Adrenal gland (tissue), 9 donors: ENCODE measurements at regions not wholly inside any gene's neighbourhood (a gene's known extent, or its start where the extent isn't known, plus 50 kb on each side); places are given as distances from the start of the nearest gene placed in this dataset.
"Not testable (repeated sequence)": the region's sequence is repeated elsewhere in the genome, so short reads cannot be mapped to it uniquely, and the experiment has no call there.

ENCODE experiments used
- DNase-seq, 7 donors: peaks; one replicate each; pipeline ENCODE4 v3.0.0-alpha.2; 2019 to 2020
- H3K27ac ChIP-seq, 5 donors: fragments of 200-600 bp; sonication (generic) in 4 of 5; 1 replicate in 3 of 5; 2 replicates in 2 of 5; pipeline versions ENCODE4 v1.5.1 to v1.8.0; 2016 to 2020; ENCODE audit warnings: mild to moderate bottlenecking in 1 of 5
- H3K27me3 ChIP-seq: fragments of 200-600 bp; 2 replicates; pipeline ENCODE4 v1.8.0; 2021
- H3K36me3 ChIP-seq, 2 donors: fragments of 200-600 bp; replicated peaks in 1 of 2; 1 replicate in 1 of 2; 2 replicates in 1 of 2; pipeline versions ENCODE4 v1.5.1 to v1.8.0; 2018 to 2022
- H3K4me1 ChIP-seq, 2 donors: fragments of 200-600 bp; replicated peaks in 1 of 2; 1 replicate in 1 of 2; 2 replicates in 1 of 2; pipeline versions ENCODE4 v1.5.1 to v1.8.0; 2018 to 2021
- H3K4me3 ChIP-seq, 4 donors: fragments of 200-600 bp; sonication (generic) in 3 of 4; one replicate each; pipeline ENCODE4 v1.5.1; 2016 to 2018
- H3K9me3 ChIP-seq, 3 donors: fragments of 200-600 bp; sonication (generic) in 1 of 3; replicated peaks in 1 of 3; 1 replicate in 2 of 3; 2 replicates in 1 of 3; pipeline versions ENCODE4 v1.5.1 to v1.8.0; 2016 to 2021
- CTCF ChIP-seq, 6 experiments: fragments of 450-650 bp in 4 of 6; fragments of 200-600 bp in 2 of 6; sonication (generic) in 1 of 6; IDR thresholded peaks; 1 replicate in 5 of 6; 2 replicates in 1 of 6; pipeline versions ENCODE4 v1.5.1 to v1.8.0; 2016 to 2021; ENCODE audit warnings: antibody characterized with exemption in 6 of 6, mild to moderate bottlenecking in 2 of 6, moderate library complexity in 1 of 6
- POLR2A ChIP-seq, 2 donors: fragments of 450-650 bp; IDR thresholded peaks; one replicate each; pipeline ENCODE4 v1.6.1; 2017; ENCODE audit warnings: antibody characterized with exemption in 2 of 2, mild to moderate bottlenecking in 2 of 2, moderate library complexity in 1 of 2
- WGBS, 4 donors: extraction: QIAGEN DNeasy Blood & Tissue Kit in 2 of 4; methylation state at CpG; one replicate each; pipeline versions ENCODE4 v1.1.5 to v1.1.7; 2013 to 2017; 5-methylcytosine and 5-hydroxymethylcytosine counted together
- intact Hi-C, 2 donors: fragments of 100-400 bp; cut with DNase I; formaldehyde crosslinking; loops; one replicate each; pipeline versions ENCODE4 v1.14.1 to v1.15.0; 2022 to 2023
- donor health status: healthy with polysubstance abuse.
- donor health status: Bipolar disorder and iron deficiency.
- donor health status: DM: yes; HTN: yes; CAD: no.
- donor health status: DM: no; HTN: no; CAD: no.
- donor health status: DM: no; HTN: no; CAD: no.

- intact Hi-C loops, result no loop called here
- no peak for TF ChIP-seq POLR2A (IDR thresholded peaks at IDR 0.05)
- no peak for TF ChIP-seq CTCF (IDR thresholded peaks at IDR 0.05)
- WGBS, 4 donors, result 71 to 100% (median 84%) methylated on average over 1 of the region's 1 CpG
- no peak for DNase-seq
- no peaks in the 10 kb centered on the region for H3K4me1 ChIP-seq
- H3K9me3 ChIP-seq, result no peaks in the 10 kb centered on the region
- H3K27me3 ChIP-seq, result no peaks in the 10 kb centered on the region
- no peaks in the 10 kb centered on the region for H3K36me3 ChIP-seq
- no peak overlapping the region for H3K4me3 ChIP-seq
- H3K27ac ChIP-seq, result no peak overlapping the region
Measured at GRCh38 chr6:77094821-77095220, 368.5 kb downstream of the HTR1B start.

DNA sequence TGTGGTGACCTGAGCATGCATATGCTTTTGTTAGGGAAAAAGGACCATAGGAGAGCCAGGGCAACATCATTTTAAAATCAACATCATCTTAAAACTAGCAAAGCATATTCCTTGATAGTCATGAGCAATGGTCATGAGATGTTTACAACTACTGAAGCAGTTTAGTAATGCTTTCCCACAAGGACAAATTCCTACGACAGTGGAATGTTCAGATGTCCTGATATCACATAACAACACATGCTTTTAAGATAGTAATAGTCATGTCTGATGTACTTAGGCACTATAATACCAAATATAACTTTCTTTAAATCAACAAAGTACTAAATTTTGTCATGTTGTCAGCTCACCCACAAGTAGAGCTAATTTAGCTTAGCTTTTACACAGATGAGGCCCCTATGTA, 370.3 kb downstream of the HTR1B start:
- Histone ChIP-seq H3K36me3 (no peaks in the 10 kb centered on the region), H3K4me1 (no peaks in the 10 kb centered on the region), H3K9me3 (no peaks in the 10 kb centered on the region), H3K4me3 (no peak overlapping the region), H3K27ac (no peak overlapping the region), H3K27me3 (no peaks in the 10 kb centered on the region)
- no peak for TF ChIP-seq CTCF (IDR thresholded peaks at IDR 0.05)
- no peak for TF ChIP-seq POLR2A (IDR thresholded peaks at IDR 0.05)
- no peak for DNase-seq
- intact Hi-C loops, result no loop called here
- 33 to 50% (median 38%) methylated on average over 1 of the region's 1 CpG for WGBS, 4 donors

- Histone ChIP-seq H3K27me3 (no peaks in the 10 kb centered on the region), H3K9me3 (no peaks in the 10 kb centered on the region), H3K36me3 (no peaks in the 10 kb centered on the region), H3K4me3 (no peak overlapping the region), H3K4me1 (no peaks in the 10 kb centered on the region), H3K27ac (no peak overlapping the region)
- DNase-seq, result no peak
- intact Hi-C loops, result no loop called here
- TF ChIP-seq CTCF (IDR thresholded peaks at IDR 0.05) (no peak), POLR2A (IDR thresholded peaks at IDR 0.05) (no peak)
Measured at GRCh38 chr6:77089776-77090175, 373.5 kb downstream of the HTR1B start.

DNA sequence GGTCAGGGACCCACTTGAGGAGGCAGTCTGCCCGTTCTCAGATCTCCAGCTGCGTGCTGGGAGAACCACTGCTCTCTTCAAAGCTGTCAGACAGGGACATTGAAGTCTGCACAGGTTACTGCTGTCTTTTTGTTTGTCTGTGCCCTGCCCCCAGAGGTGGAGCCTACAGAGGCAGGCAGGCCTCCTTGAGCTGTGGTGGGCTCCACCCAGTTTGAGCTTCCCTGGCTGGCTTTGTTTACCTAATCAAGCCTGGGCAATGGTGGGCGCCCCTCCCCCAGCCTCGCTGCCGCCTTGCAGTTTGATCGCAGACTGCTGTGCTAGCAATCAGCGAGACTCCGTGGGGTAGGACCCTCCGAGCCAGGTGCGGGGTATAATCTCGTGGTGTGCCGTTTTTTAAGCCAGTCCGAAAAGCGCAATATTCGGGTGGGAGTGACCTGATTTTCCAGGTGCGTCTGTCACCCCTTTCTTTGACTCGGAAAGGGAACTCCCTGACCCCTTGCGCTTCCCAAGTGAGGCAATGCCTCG, 375.4 kb downstream of the HTR1B start:
- H3K4me1 ChIP-seq, DNase-seq, H3K27ac ChIP-seq, H3K9me3 ChIP-seq, intact Hi-C loops, H3K4me3 ChIP-seq, H3K27me3 ChIP-seq, H3K36me3 ChIP-seq: not testable (repeated sequence)
- 91 to 97% (median 96%) methylated on average over 9 to 19 of the region's 19 CpGs for WGBS, 4 donors

GRCh38 chr6:77074037-77074713, 389.1 kb downstream of the HTR1B start:
- WGBS, 4 donors, result 82 to 90% (median 87%) methylated on average over 7 of the region's 7 CpGs
- intact Hi-C loops, result no loop called here
- H3K4me1 ChIP-seq, result no peaks in the 10 kb centered on the region
- H3K9me3 ChIP-seq, result no peaks in the 10 kb centered on the region
- TF ChIP-seq POLR2A (IDR thresholded peaks at IDR 0.05), result no peak
- TF ChIP-seq CTCF (IDR thresholded peaks at IDR 0.05), result no peak
- DNase-seq, result no peak
- H3K27me3 ChIP-seq, result no peaks in the 10 kb centered on the region
- H3K36me3 ChIP-seq, result no peaks in the 10 kb centered on the region
- no peak overlapping the region for H3K27ac ChIP-seq
- H3K4me3 ChIP-seq, result no peak overlapping the region
